PC-3 (cell line): ENCODE measurements at regions not wholly inside any gene's neighbourhood (a gene's known extent, or its start where the extent isn't known, plus 50 kb on each side); places are given as distances from the start of the nearest gene placed in this dataset.

ENCODE experiments used
- EZH2phosphoT487 ChIP-seq: fragments of 300-600 bp; sonication (generic); IDR thresholded peaks from 2 replicates; pipeline ENCODE4 v1.6.1; 2018; ENCODE audit warnings: mild to moderate bottlenecking, antibody characterized with exemption, low read length, borderline replicate concordance
- TF ChIP-seq, protein P1 (sequence below): fragments of 300-600 bp; sonication (generic); conservative IDR thresholded peaks from 2 replicates; pipeline ENCODE4 v1.5.1; 2017; ENCODE audit warnings: antibody characterized with exemption, low read depth, mild to moderate bottlenecking, low read length

DNA sequence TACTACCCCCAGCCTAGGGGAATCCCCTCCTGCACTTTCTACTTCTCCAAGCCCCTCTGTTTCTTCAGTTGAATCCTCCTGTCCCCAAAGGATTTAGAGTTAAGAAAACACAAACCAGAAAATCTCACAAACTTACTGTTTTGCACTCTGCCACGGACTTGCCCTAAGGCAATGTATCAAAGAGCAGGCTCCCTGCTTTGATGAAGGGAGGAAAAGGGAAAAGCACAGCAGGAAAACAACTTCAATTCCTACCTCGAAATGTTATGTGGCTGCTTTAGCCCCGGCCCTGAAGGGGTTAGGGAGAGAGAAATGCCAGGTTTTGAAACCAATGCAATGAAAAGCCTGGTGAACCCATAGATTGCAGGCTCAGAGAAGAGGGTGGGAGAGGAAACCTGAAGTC, 254.7 kb downstream of the MAN2A1 start:
- TF ChIP-seq, protein P1, sequence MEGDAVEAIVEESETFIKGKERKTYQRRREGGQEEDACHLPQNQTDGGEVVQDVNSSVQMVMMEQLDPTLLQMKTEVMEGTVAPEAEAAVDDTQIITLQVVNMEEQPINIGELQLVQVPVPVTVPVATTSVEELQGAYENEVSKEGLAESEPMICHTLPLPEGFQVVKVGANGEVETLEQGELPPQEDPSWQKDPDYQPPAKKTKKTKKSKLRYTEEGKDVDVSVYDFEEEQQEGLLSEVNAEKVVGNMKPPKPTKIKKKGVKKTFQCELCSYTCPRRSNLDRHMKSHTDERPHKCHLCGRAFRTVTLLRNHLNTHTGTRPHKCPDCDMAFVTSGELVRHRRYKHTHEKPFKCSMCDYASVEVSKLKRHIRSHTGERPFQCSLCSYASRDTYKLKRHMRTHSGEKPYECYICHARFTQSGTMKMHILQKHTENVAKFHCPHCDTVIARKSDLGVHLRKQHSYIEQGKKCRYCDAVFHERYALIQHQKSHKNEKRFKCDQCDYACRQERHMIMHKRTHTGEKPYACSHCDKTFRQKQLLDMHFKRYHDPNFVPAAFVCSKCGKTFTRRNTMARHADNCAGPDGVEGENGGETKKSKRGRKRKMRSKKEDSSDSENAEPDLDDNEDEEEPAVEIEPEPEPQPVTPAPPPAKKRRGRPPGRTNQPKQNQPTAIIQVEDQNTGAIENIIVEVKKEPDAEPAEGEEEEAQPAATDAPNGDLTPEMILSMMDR, result no peak
- TF ChIP-seq EZH2phosphoT487, result no peak
